ENCODE measurements at regions not wholly inside any gene's neighbourhood (a gene's known extent, or its start where the extent isn't known, plus 50 kb on each side); places are given as distances from the start of the nearest gene placed in this dataset.

- TF ChIP-seq USF2 (CRISPR knock-in tag; IDR thresholded peaks at IDR 0.05) (no peak), ERG (CRISPR knock-in tag; IDR thresholded peaks at IDR 0.05) (no peak), ZNF232 (CRISPR knock-in tag; IDR thresholded peaks at IDR 0.05) (no peak), CDX4 (CRISPR knock-in tag; IDR thresholded peaks at IDR 0.05; ENCODE audit: borderline replicate concordance) (no peak), ZNF138 (CRISPR knock-in tag; conservative IDR thresholded peaks at IDR 0.05) (no peak), ELF4 (CRISPR knock-in tag; IDR thresholded peaks at IDR 0.05; ENCODE audit: low read depth) (no peak), GTF2I (CRISPR knock-in tag; conservative IDR thresholded peaks at IDR 0.05) (no peak), ATF2 (CRISPR knock-in tag; IDR thresholded peaks at IDR 0.05; ENCODE audit: borderline replicate concordance, low read depth) (no peak), TCF7 (CRISPR knock-in tag; IDR thresholded peaks at IDR 0.05; ENCODE audit: low read depth) (no peak)
Observed at GRCh38 chr2:39989888-39990287, 210.8 kb upstream of the THUMPD2 start (continued).

GRCh38 chr2:39981883-39982311 is 202.8 kb upstream of the THUMPD2 start:
- Mint-ChIP-seq H3K9me3 (peaks cover 28% of the 10 kb centered on the region), H3K27me3 (ENCODE audit: low read depth) (no peaks in the 10 kb centered on the region), H3K4me3 (no peak overlapping the region), H3K27ac (no peak overlapping the region), H3K36me3 (peaks cover 5% of the 10 kb centered on the region), H3K4me1 (0 out of 2 replicates have a peak, but pooled peaks cover 2% of the 10 kb centered on the region)
- POLR2A ChIA-PET, result no interaction called here
- DNase-seq (ENCODE audit: low spot score), result no peak
- TF ChIP-seq JAZF1 (CRISPR knock-in tag; IDR thresholded peaks at IDR 0.05) (no peak), MYBL2 (CRISPR knock-in tag; IDR thresholded peaks at IDR 0.05) (no peak), ZNF219 (CRISPR knock-in tag; IDR thresholded peaks at IDR 0.05; ENCODE audit: borderline replicate concordance) (no peak), E2F5 (CRISPR knock-in tag; IDR thresholded peaks at IDR 0.05) (no peak), FOXK1 (CRISPR knock-in tag; IDR thresholded peaks at IDR 0.05) (no peak), ZNF138 (CRISPR knock-in tag; conservative IDR thresholded peaks at IDR 0.05) (no peak), ZNF671 (CRISPR knock-in tag; IDR thresholded peaks at IDR 0.05) (no peak), SOX15 (CRISPR knock-in tag; IDR thresholded peaks at IDR 0.05) (no peak), ATF6 (CRISPR knock-in tag; IDR thresholded peaks at IDR 0.05) (no peak), ZSCAN18 (CRISPR knock-in tag; IDR thresholded peaks at IDR 0.05) (no peak), IRF2 (CRISPR knock-in tag; IDR thresholded peaks at IDR 0.05; ENCODE audit: borderline replicate concordance, low read depth) (no peak)
- ATAC-seq, result no peak
- CTCF ChIA-PET, result no interaction called here

Data from WTC11 (cell line).